HUES6 (cell line): ENCODE measurements at regions not wholly inside any gene's neighbourhood (a gene's known extent, or its start where the extent isn't known, plus 50 kb on each side); places are given as distances from the start of the nearest gene placed in this dataset.

Experiments used
- H3K27ac ChIP-seq: 2 replicates; pipeline ENCODE4 v1.7.0; 2013; ENCODE audit warnings: low read depth, mild to moderate bottlenecking, low read length, inconsistent platforms
- H3K27me3 ChIP-seq: 2 replicates; pipeline ENCODE4 v1.6.1; 2013; ENCODE audit warnings: low read length; ENCODE audit not compliant: control insufficient read depth, insufficient read depth
- H3K36me3 ChIP-seq: 2 replicates; pipeline ENCODE4 v1.6.1; 2013; ENCODE audit warnings: low read length; ENCODE audit not compliant: control insufficient read depth, insufficient read depth
- H3K4me1 ChIP-seq: 2 replicates; pipeline ENCODE4 v1.6.1; 2013; ENCODE audit warnings: low read length; ENCODE audit not compliant: control insufficient read depth, insufficient read depth
- H3K4me3 ChIP-seq: 2 replicates; pipeline ENCODE4 v1.5.1; 2013; ENCODE audit warnings: low read depth, low read length
- H3K9ac ChIP-seq: one replicate; pipeline ENCODE4 v1.6.1; 2013; ENCODE audit warnings: mild to moderate bottlenecking, low read length
- H3K9me3 ChIP-seq: 2 replicates; pipeline ENCODE4 v1.6.1; 2013; ENCODE audit warnings: low read depth, low read length; ENCODE audit not compliant: control insufficient read depth, insufficient read depth

GRCh38 chr6:79788756-79789155, 157.6 kb downstream of the SH3BGRL2 start:
- H3K4me3 ChIP-seq: no peak overlapping the region
- no peak overlapping the region for H3K9ac ChIP-seq
- no peak overlapping the region for H3K27ac ChIP-seq
- H3K36me3 ChIP-seq: no peaks in the 10 kb centered on the region
- no peaks in the 10 kb centered on the region for H3K27me3 ChIP-seq
- no peaks in the 10 kb centered on the region for H3K4me1 ChIP-seq
- H3K9me3 ChIP-seq: no peaks in the 10 kb centered on the region

GRCh38 chr6:79787626-79788025, 156.5 kb downstream of the SH3BGRL2 start:
- Histone ChIP-seq H3K9me3 (no peaks in the 10 kb centered on the region), H3K27ac (no peak overlapping the region), H3K4me1 (no peaks in the 10 kb centered on the region), H3K4me3 (no peak overlapping the region), H3K9ac (no peak overlapping the region), H3K27me3 (no peaks in the 10 kb centered on the region), H3K36me3 (no peaks in the 10 kb centered on the region)

DNA sequence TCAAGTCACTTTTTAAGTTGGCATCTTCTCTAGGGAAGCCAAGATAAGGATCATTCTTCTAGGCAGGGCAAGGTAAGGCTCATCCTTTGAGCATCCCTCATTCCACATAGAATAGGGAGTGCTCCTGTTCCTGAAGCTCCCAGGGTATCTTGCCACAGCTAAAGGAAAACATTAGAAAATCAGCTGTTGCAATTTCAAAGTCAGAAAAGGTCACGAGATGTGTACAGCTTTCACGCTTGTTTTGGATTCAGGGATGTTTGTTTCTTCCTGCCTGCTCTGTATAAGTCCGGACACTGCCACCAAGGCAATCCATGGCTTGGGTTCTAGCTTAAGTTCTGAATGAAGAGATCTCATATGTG, 153.2 kb downstream of the SH3BGRL2 start:
- Histone ChIP-seq H3K27ac (no peak overlapping the region), H3K4me3 (no peak overlapping the region), H3K27me3 (no peaks in the 10 kb centered on the region), H3K9ac (no peak overlapping the region), H3K4me1 (no peaks in the 10 kb centered on the region), H3K9me3 (no peaks in the 10 kb centered on the region), H3K36me3 (no peaks in the 10 kb centered on the region)

DNA sequence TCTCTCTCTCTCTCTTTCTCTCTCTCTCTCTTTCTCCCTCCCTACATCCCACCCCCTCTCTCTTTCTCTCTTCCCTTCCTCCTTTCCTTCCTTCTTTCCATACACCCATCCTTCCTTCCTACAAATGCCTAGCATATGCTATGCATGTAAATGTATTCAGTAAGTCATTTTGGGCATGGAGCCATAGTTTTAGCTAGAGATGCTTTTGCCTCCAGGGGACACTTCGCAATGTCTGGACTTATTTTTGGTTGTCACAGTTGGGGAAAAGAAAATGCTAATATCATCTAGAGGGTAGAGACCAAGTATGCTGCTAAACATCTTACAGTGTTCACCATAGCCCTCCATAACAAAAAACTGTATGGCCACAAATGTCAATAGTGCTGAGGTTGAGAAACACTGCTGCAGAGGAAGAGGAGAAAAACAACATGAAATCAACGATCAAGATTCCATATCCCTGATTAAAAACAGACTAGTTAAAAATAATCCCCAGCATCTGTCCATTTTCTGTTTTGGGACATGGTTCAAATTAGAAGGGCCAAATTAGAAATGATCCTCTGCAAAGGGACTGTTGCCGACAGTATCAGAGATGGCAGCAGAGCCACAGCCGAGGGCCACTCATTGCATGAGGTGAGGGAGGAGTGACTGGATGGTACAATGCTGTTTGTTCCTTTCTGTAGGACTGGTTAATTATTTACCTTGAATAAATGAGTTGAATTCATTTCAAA, 152.7 kb downstream of the SH3BGRL2 start:
- no peaks in the 10 kb centered on the region for H3K27me3 ChIP-seq
- H3K27ac ChIP-seq: no peak overlapping the region
- no peaks in the 10 kb centered on the region for H3K9me3 ChIP-seq
- H3K36me3 ChIP-seq: no peaks in the 10 kb centered on the region
- no peak overlapping the region for H3K9ac ChIP-seq
- H3K4me1 ChIP-seq: no peaks in the 10 kb centered on the region
- no peak overlapping the region for H3K4me3 ChIP-seq

DNA sequence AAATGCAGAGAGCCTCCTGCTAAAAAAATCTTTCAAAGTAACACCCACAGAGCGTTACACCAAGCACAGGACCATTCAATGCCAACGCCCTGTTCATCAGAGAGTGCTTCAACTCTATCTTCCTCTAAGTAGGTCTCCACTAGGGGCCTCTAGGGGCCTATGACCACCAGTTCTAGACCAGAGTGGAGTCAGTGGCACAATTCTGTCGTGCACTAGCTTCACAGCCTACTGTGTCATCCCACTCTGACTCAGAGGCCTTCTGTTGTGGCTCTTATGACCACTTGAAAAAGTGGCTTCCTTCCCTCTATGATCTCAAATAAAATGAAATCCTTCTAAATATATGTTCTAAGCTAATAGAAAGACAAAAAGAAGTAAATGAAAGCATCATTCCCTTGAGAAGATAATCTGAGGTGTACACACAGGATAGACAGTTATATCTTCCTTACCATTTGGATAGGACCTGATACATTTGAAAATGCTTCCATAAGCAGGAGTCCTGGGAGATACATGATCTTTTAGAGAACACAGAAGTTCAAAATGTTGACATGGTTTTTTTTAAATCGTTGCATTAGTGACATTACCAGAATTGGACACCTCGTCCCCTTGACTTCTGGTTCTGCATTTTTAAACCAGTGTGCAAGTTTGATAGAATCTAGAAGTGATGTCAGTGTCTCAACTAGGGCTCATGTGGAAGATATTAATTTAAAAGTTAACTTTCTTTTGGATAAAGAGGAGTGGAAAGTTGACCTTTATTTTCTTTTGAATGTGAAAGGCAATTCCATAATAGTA, 151.9 kb downstream of the SH3BGRL2 start:
- Histone ChIP-seq H3K27me3 (no peaks in the 10 kb centered on the region), H3K36me3 (no peaks in the 10 kb centered on the region), H3K4me3 (no peak overlapping the region), H3K4me1 (no peaks in the 10 kb centered on the region), H3K27ac (no peak overlapping the region), H3K9ac (no peak overlapping the region), H3K9me3 (no peaks in the 10 kb centered on the region)

GRCh38 chr6:79781916-79782315, 150.8 kb downstream of the SH3BGRL2 start:
- Histone ChIP-seq H3K4me1 (no peaks in the 10 kb centered on the region), H3K9me3 (no peaks in the 10 kb centered on the region), H3K4me3 (no peak overlapping the region), H3K9ac (no peak overlapping the region), H3K36me3 (no peaks in the 10 kb centered on the region), H3K27ac (no peak overlapping the region), H3K27me3 (no peaks in the 10 kb centered on the region)

DNA sequence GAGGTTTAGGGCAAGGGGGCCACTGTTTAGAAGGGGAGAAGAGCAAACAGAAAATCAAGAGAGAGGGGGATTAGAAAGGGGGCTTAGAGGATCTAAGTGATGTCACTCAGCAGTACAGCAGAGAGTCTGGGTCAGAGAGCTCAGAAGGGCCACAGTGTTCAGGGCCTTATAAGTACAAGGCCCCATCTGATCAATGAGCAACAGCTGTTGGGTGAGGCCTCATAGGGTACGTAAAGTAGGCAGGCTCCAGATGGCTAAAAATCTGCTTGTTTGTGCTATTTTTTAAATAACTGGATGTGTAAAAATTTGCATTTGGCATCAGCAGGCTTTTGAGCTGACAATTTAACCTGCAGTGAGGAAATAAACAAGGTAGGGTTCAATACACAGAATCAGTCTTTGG, 149.8 kb downstream of the SH3BGRL2 start:
- H3K27me3 ChIP-seq: no peaks in the 10 kb centered on the region
- H3K36me3 ChIP-seq: no peaks in the 10 kb centered on the region
- H3K4me3 ChIP-seq: no peak overlapping the region
- H3K9ac ChIP-seq: no peak overlapping the region
- H3K27ac ChIP-seq: no peak overlapping the region
- H3K9me3 ChIP-seq: no peaks in the 10 kb centered on the region
- H3K4me1 ChIP-seq: no peaks in the 10 kb centered on the region

- Histone ChIP-seq H3K4me1 (no peaks in the 10 kb centered on the region), H3K9ac (no peak overlapping the region), H3K27ac (no peak overlapping the region), H3K36me3 (no peaks in the 10 kb centered on the region), H3K27me3 (no peaks in the 10 kb centered on the region), H3K4me3 (no peak overlapping the region), H3K9me3 (no peaks in the 10 kb centered on the region)
These were observed 147.7 kb downstream of the SH3BGRL2 start for GRCh38 chr6:79778816-79779215.

DNA sequence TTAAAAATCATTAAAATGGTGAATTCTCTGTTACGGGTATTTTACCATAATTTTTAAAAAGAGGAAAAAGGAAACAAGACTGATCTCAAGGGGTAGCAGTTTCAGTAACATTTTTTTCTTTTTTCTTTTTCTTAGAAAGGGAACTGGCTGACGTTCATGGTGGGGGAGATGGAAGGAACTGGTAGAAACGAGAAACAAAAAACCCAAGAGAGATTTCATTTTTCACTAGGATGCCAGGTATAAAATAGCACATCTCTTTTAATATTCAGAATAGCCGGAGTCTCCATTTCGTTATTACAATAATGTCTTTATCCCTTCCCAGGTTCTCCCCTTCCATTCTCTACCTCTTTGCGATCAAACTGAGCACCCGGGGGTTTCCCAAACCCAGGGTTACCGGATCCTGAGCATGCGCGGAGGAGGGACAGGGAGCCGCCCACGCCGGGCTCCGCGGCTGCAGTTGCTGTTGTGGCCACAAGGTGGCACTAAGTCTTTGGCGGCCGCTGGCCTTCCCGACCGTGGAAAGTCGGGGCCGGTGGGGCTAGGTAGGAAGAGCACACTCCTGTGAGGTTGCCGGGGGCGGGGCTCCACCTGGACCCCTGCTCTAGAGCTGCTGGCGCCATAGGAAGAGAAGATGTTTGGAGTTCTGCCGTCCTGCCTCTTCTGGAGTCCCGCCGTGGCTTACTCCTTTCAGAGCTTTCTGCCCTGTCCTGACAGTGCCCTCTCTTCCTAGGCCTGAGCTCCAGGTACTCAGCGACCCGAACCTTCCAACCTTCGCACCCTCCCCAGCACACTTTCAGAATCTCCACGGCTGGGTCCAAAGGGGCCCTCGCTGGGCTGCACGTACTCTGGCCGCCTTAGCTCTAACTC, 146.8 kb downstream of the SH3BGRL2 start:
- Histone ChIP-seq H3K4me3 (peak overlapping the region; percentile 49), H3K4me1 (no peaks in the 10 kb centered on the region), H3K36me3 (no peaks in the 10 kb centered on the region), H3K27me3 (no peaks in the 10 kb centered on the region), H3K9ac (no peak overlapping the region), H3K9me3 (no peaks in the 10 kb centered on the region), H3K27ac (no peak overlapping the region)

GRCh38 chr6:79776076-79776475, 144.9 kb downstream of the SH3BGRL2 start:
- Histone ChIP-seq H3K4me1 (no peaks in the 10 kb centered on the region), H3K36me3 (no peaks in the 10 kb centered on the region), H3K27ac (no peak overlapping the region), H3K4me3 (no peak overlapping the region), H3K9me3 (no peaks in the 10 kb centered on the region), H3K9ac (no peak overlapping the region), H3K27me3 (no peaks in the 10 kb centered on the region)

- Histone ChIP-seq H3K27me3 (no peaks in the 10 kb centered on the region), H3K36me3 (no peaks in the 10 kb centered on the region), H3K27ac (no peak overlapping the region), H3K4me1 (no peaks in the 10 kb centered on the region), H3K4me3 (no peak overlapping the region), H3K9me3 (no peaks in the 10 kb centered on the region), H3K9ac (no peak overlapping the region)
These were observed 144.1 kb downstream of the SH3BGRL2 start for GRCh38 chr6:79775222-79775621.
